Suppressor macrophage treated with lipopolysaccharide for 4 hours (primary cell): ENCODE measurements at regions not wholly inside any gene's neighbourhood (a gene's known extent, or its start where the extent isn't known, plus 50 kb on each side); places are given as distances from the start of the nearest gene placed in this dataset.
"Not testable (repeated sequence)": the region's sequence is repeated elsewhere in the genome, so short reads cannot be mapped to it uniquely, and the experiment has no call there.

Experiments used
- DNase-seq: peaks from one replicate; pipeline ENCODE4 v3.0.0-alpha.2; 2020

GRCh38 chr6:834866-835265 lies 141.9 kb upstream of the EXOC2 start:
- no peak for DNase-seq

GRCh38 chr6:834190-834589 lies 141.3 kb upstream of the EXOC2 start:
- no peak for DNase-seq

GRCh38 chr6:832804-833203 lies 139.9 kb upstream of the EXOC2 start:
- DNase-seq, result not testable (repeated sequence)

- DNase-seq, result no peak
Measured at GRCh38 chr6:830667-831327, 137.9 kb upstream of the EXOC2 start.

- DNase-seq, result no peak
Measured at GRCh38 chr6:829656-830055, 136.7 kb upstream of the EXOC2 start.

- no peak for DNase-seq
Measured at GRCh38 chr6:827431-827830, 134.5 kb upstream of the EXOC2 start.

GRCh38 chr6:819122-819521 lies 126.2 kb upstream of the EXOC2 start:
- DNase-seq, result no peak

GRCh38 chr6:818196-818595 lies 125.3 kb upstream of the EXOC2 start:
- DNase-seq, result no peak

- peak; percentile 52 for DNase-seq
Measured at GRCh38 chr6:816510-817084, 123.7 kb upstream of the EXOC2 start.

- DNase-seq, result no peak
Measured at GRCh38 chr6:815348-815738, 122.4 kb upstream of the EXOC2 start.

GRCh38 chr6:814378-815347 lies 121.7 kb upstream of the EXOC2 start:
- no peak for DNase-seq

- no peak for DNase-seq
Measured at GRCh38 chr6:811831-812230, 118.9 kb upstream of the EXOC2 start.

- DNase-seq, result no peak
Measured at GRCh38 chr6:811191-811590, 118.3 kb upstream of the EXOC2 start.

- DNase-seq, result no peak
Measured at GRCh38 chr6:804771-805170, 111.8 kb upstream of the EXOC2 start.

GRCh38 chr6:804317-804716 lies 111.4 kb upstream of the EXOC2 start:
- DNase-seq, result no peak

- no peak for DNase-seq
Measured at GRCh38 chr6:803191-803977, 110.4 kb upstream of the EXOC2 start.

GRCh38 chr6:802701-803100 lies 109.8 kb upstream of the EXOC2 start:
- no peak for DNase-seq

GRCh38 chr6:802223-802622 lies 109.3 kb upstream of the EXOC2 start:
- DNase-seq, result not testable (repeated sequence)

GRCh38 chr6:799769-800168 lies 106.8 kb upstream of the EXOC2 start:
- DNase-seq, result no peak

GRCh38 chr6:797479-798077 lies 104.6 kb upstream of the EXOC2 start:
- DNase-seq, result peak; percentile 62

GRCh38 chr6:795046-795685 lies 102.2 kb upstream of the EXOC2 start:
- DNase-seq, result no peak

GRCh38 chr6:793261-793660 lies 100.3 kb upstream of the EXOC2 start:
- no peak for DNase-seq
